Skeletal muscle cell (primary cell): ENCODE measurements at regions not wholly inside any gene's neighbourhood (a gene's known extent, or its start where the extent isn't known, plus 50 kb on each side); places are given as distances from the start of the nearest gene placed in this dataset.

ENCODE experiments used
- DNase-seq: peaks from one replicate; pipeline ENCODE4 v3.0.0-alpha.2; 2010; ENCODE audit warnings: low read depth
- H3K4me3 ChIP-seq: 2 replicates; pipeline ENCODE4 v1.5.1; 2011; ENCODE audit warnings: low read depth, mild to moderate bottlenecking, control low read depth, low read length, moderate library complexity

DNA sequence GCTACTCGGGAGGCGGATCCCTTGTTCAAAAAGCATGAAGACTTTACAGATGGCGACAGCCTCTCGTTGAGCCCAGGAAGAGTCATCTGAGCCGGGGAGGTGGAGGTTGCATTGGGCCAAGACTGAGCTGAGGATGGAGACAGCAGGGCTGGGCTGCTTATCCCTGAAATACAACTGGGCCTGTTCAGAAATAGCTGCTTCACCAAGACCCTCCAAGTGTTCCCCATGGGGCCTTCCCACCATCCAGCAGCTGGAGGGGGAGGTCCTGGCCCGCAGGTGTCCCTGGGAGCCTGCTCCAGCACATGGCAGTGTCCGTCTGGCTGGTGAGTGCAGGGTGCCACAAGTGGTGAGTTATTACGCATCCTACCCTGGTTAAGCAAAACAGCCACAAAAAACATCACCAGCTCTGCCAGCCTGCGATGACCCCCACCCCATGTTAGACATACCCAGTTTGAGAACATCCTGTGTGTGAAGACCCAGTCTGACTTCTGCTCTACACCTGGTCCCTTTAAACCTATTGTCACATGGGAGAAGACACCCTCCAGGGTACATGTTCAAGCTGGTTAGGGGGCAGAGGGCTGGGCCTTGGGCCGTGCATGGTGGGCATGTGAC lies 93.1 kb upstream of the TMPRSS2 start:
- no peak overlapping the region for H3K4me3 ChIP-seq
- DNase-seq: no peak

DNA sequence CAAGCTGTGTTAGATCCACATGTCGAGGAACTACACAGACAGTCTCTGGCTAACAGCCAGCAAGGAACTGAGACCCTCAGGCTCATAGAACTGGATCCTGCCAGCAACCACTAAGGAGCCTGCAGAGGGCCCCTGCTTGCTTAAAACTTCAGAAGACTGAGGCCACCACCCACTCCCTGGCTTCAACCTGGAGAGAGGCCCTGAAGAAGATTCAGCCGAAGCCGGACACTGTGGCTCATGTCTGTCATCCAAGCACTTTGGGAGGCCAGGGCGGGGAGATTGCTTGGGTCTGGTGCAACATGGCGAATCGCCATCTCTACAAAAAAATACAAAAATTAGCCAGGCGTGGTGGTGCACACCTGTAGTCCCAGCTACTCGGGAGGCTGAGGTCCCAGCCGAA lies 92.6 kb upstream of the TMPRSS2 start:
- H3K4me3 ChIP-seq: no peak overlapping the region
- DNase-seq: no peak

DNA sequence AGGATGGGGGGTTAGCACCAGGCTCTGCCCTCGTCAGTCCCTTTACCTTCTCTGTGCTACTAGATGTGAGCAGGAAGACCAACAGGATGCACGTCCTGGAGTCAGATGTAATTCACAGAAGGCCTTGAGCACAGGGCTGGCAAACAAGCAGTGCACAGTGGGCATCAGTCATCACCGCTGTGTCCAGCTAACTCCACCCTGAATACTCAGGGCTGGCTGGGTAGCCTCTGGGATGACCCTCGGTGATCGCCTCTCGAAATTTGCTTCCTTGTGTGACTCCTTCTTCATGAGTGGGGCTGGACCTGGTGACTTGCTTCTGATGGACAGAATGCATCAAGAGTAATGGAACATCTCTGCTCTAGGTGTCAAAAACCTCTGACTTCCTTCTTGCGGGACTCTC lies 92.2 kb upstream of the TMPRSS2 start:
- H3K4me3 ChIP-seq: no peak overlapping the region
- no peak for DNase-seq

DNA sequence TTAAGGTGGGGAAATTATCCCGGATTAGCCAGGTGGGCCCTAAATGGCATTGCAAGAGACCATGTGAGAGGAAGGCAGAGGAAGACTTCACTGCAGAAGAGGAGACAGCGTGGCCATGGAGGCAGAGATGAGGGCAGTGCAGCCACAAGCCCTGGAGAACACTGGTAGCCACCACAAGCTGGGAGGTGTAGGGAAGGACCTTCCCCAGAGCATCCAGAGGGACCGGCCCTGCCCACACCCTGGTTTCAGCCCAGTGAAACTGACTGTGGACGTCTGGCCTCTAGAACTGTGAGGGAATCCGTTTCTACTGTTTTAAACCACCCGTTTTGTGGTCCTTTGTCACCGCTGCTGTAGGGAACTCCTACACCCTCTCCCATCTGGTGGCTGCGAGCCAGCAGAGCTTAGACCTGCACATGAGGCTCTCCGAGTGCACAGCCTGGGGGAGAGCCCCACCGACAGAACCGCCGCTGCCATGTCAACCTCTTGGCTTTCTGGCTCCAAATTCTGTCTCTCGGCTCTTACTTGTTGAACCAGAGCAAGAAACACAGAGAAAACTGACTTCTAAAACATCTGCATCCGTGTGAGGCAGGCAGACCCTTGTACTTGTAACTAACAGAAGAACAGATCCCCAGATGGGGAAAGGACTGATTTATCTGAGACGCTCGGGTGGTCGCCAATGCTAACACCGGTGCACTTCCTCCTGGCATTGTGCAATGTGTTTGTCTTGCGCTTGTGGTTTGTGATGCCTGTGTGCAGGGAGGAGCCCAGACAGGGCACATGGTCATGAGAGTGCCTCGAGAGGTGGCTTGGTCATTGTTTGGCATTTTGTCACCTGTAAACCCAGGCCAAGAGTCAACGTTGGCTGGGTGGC lies 90.8 kb upstream of the TMPRSS2 start:
- no peak for DNase-seq
- no peak overlapping the region for H3K4me3 ChIP-seq

DNA sequence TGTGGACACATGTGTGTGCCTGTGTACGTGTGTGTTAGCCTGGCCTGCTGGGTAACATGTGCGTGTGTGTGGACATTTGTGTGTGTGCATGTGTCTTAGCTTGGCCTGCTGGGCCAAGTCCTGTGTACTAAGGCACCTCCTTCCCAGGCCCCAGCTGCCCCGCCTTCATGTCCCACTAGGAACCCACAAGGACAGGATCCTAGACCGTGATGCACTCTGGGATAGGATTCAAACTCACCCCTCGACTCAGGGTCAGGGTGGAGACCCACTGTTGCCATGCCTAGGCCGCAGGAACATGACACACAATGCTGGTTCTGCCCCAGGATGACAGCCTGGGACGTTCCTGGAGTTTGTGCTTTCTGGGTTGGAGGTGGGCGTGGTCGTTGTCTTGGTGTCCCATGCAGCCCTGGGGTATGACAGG lies 89.9 kb upstream of the TMPRSS2 start:
- no peak for DNase-seq
- H3K4me3 ChIP-seq: no peak overlapping the region

DNA sequence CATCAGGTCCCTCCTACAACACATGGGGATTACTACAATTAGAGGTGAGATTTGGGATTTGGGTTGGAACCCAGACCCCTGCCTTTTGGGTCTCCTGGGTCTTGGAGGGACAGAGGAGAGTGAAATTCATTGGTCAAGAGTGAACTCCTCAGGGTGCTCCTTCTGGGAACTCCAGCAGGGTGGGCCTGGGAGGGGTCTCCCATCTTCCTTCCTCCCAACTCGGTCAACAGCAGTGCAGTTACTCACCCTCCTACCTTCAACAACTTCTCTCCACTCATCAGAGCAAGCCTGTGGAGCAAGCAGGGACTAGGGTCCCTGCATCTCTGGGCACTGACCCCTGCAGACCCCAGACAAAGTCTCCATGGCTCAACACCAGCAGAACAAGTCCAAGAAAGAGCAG lies 89.3 kb upstream of the TMPRSS2 start:
- no peak for DNase-seq
- no peak overlapping the region for H3K4me3 ChIP-seq

DNA sequence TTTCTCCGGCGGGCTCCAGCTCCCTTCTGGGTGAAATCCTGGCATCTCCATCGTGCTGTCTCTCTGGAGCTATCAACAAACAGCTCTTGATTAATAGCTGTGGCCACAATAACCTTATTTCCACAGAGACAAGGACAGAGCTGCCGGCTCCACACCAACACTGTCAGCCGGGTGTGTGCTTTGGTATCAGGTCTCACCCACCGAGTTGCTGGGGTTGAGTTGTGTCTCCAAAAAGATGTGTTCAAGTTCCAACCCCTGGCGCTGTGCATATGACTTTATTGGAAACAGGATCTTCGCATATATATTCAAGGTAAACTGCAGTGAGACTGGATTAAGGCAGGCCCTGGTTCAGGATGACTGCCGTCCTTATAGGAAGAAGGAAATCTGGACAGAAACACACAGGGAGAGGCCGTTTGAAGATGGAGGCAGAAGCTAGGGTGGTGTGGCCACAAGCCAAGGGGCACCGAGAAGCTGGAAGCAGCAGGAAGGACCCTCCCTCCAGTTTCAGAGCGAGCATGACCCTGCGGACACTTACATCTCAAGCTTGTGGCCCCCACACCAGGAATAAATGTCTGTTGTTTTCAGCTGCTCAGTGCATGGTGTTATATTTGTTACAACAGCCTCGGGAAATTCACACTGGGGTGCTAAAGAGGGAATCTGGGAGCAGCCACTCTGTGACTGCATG lies 88.4 kb upstream of the TMPRSS2 start:
- no peak overlapping the region for H3K4me3 ChIP-seq
- DNase-seq: no peak

DNA sequence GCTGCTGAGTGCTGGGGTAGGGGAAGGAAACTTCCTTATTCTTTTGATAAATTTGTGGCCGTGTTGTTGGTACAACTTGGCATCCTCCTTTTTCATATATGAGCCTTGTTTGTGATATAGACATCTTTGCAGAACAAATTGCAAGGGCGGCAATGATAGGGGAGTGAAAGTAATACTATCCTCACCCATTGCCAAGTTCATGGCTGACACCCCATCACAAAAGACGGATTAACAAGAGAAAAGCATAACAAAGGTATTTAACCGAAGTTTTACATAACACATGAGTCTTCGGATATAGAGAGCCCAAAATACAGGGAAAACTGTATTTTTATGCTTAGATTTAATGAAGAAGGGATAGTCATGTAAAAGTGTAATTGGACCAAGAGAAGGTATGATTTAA lies 86.3 kb upstream of the TMPRSS2 start:
- no peak overlapping the region for H3K4me3 ChIP-seq
- DNase-seq: no peak

DNA sequence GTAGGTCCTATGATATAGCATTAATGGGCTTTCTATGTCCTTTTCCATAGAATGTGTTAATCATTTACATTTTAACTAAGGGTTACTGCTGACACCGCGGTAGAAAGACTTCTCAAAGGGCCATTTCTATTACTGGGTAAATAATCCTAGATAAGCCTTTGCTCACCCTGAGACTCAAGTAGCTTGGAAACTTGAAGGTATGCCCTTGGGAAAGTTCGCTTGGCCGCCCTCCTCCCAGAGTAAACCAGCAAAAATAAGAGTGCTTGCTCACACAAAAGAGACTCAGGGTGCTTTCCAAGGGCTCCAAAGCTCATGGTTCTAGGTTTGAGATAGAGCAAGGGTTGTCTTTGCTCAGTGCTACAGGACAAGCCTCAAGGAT lies 85.8 kb upstream of the TMPRSS2 start:
- no peak for DNase-seq
- no peak overlapping the region for H3K4me3 ChIP-seq

DNA sequence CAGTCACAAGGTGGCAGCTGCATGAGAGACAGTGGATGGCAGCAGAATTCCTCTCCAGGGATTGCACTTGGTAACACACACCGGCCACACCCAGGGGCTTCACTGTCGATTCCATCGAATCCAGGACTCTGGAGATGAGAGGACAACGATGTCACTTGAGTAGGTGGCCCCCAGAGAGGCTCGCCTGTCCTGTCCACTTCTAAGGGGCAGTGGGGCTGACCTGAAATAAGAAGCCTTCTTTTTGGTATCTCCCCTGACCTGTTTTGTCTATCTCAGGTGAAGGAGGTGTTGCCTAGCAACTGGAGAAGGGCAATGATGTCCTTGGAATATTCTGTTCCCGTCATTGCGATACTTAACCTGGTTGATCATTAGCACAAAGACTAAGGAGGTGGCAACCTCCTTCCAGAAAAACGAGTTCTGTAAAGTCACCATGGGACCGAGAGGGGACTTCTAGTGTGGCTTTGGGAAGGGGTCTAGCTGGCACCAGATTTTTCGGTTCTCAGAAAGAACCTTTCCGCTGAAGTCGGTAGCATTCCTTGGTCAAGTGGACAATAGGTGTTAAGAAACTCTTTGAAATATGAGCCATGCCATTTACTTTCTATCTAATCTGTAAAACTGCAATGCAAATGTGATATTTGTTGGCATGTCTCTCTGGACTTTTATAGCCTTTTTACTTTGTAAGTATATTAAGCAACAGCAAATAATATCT lies 85.2 kb upstream of the TMPRSS2 start:
- H3K4me3 ChIP-seq: no peak overlapping the region
- no peak for DNase-seq

DNA sequence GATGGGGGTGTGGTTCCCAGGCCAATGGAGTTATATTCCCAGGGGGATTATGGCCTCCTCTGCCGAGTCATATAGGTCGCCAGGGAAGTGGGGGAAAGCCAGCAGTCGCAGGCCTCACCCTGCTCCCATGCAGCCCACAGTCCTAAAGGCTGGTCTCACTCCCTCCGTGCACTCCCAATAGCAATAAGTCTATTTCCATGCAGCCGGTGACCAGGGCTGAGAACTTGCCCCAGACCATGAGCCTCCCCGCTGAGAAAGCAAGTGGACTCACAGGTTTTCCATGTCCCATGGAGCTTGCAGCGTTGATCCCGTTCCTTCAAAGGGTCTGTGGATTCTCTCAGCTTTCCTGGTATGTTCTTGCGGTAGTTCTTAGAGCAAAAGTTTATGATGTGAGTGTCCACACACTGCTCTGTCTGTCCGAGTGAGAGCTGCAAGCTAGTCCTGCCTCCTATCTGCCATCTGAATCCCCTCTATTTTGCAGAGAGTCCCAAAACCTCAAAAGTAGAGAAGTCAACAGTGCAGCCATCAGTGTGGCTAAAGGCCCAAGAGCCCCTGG lies 81.7 kb upstream of the TMPRSS2 start:
- DNase-seq: no peak
- H3K4me3 ChIP-seq: no peak overlapping the region

DNA sequence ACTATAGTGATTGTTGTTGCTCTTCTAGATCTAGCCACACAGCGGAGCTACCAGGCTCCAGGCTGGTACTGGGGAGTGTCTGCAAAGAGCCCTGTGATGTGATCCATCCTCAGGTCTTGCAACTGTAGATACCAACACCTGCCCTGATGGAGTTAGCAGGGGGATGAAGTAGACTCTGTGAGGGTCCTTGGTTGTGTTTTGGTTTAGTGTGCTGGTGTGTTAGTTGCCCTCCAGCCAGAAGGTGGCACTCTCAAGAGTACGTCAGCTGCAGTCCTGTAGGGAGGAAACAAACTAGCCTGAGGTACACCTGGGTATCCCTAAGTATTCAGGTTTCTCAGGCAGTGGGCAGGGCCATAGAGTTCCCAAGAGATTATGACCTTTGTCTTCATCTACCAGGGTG lies 81.2 kb upstream of the TMPRSS2 start:
- no peak for DNase-seq

DNA sequence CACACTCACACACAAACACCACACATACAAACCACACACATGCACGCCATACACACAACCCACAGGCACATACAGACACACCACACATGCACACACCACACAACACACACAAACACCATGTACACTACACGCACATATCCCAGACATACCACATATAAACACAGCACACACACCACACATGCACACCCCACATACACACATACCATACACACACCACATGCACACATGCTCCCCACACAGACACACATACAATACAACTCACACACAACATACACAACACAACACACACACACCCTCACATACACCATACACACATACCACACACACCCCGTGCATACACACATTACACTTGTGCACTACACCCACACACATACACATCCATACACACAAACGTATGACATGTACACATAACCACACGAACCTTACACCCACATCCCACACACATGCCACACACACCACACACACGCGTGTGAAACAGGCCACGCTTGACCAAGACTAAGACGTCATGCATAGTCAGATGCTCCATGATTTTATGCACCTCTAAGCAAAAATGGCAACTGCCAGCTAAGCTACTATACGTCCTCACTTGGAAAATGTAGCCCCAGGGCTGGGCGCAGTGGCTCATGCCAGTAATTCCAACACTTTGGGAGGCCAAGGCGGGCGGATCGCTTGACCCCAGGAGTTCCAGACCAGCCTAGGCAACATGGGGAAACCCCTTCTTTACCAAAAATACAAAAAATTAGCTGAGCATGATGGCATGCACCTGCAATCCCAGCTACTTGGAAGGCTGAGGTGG lies 77.4 kb upstream of the TMPRSS2 start:
- no peak for DNase-seq
- H3K4me3 ChIP-seq: no peak overlapping the region

More for the DNA sequence above, 81.2 kb upstream of the TMPRSS2 start:
- H3K4me3 ChIP-seq: no peak overlapping the region

DNA sequence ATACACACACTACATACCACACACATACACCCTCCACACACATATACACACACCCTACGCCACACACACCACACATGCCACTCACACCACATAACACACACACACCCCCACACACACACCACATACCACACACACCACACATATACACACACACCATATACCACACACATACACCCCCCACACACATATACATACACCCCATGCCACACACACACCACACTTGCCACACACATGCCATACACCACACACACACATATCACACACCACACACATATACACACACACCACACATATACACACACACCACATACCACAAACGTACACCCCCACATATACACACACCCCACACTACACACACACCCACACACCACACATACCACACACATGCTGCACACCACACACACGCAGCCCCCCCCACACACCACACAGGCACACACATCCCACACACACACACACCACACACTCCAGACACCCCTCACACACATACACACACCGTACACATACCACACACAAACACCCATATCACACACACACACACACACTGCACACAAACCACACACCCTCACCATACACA lies 76.7 kb upstream of the TMPRSS2 start:
- no peak for DNase-seq
- no peak overlapping the region for H3K4me3 ChIP-seq

DNA sequence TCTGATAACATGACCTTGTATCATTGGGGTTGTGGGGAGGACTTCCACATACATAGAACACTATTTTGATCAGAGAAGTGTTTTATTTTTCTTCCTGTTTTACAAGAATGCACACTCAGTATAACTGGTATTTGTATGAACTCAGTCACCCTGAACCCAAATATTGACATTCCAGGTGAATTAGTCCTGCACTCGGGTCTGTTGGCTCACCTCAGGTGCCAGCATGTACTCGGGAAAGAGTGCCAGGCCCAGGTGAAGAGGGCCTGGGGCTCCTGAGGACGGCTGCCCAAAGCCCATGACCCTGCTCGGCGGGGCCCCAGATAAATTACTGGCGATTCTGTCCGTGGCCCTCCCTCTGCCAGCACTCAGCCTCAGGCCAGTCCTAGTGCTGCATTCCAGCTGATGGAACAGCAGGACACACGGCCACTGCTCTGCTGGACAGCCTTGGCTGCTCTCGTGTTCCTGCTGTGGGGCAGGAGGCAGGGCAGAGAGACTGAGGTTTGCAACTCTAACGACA lies 75.4 kb upstream of the TMPRSS2 start:
- no peak overlapping the region for H3K4me3 ChIP-seq
- no peak for DNase-seq

DNA sequence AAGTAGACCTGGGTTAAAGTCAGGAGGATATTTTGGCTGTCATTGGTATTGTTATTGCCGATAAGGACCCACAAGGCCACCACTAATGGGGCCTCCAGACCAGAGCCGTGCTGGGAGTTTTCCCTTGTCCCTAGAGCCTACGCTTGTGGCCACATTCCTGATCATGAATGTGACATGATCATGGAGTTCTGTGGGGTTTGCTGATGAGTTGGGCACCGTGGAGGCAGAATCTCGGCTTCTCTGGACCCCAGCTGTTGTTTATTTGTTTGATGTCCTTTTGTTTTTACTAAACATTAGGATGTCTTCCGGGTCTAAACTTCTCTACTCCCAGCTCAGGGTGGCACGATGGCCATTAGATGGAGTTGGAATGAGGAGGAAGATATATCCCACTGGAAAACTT lies 74.9 kb upstream of the TMPRSS2 start:
- no peak overlapping the region for H3K4me3 ChIP-seq
- DNase-seq: no peak

DNA sequence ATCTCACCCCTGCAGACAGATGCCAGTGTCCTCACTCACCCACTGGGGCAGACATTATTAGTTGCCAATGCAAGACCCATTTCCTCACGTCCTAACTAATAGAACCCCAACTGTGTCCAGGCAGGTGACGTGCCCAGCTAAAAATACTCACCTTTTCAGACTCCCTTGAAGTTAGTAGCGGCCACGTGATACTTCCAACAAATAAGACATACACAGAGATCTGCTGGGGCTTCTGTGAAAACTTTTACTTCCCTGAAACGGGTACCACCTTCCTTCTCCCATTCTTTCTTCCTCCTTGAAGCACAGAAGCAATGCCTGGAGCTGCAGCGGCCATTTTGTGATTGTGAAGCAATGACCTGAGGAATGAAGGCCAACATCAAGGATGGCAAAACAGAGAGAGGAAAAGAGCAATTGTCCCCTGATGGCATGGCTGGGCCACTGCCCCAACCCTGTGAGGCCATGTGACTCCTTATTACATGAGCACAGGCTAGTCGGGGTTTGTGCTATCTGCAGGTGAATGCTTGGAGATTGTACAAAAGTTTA lies 74.4 kb upstream of the TMPRSS2 start:
- no peak for DNase-seq
- no peak overlapping the region for H3K4me3 ChIP-seq

DNA sequence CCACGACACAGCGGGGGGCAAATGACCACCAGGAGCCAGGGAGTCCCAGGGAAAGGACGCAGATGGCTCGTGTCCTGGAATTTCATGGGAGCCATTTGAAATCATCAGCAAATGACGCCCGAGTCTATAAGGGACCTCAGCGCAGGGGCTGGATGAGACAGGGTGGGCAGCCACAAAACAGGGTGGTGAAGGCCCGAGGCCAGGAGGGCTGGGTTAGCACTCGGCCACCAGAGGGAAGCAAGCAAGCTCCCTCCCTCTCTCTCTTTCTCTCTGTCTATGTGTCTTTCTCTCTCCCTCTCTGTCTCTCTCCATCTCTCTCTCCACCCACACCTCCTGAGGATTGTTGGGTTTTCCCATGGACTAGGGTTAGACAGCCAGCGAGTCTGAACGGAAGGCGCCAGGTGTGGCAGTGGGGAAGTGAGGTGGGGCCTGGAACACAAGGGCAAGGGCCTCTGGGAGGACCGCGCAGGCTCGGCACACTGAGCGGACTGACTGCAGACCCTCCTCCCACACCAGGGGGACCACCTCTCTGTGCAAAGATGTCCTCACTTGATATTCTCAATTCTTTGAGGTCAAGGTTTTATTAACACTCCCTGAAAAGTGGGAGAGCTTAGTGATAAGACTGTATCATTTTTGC lies 73.8 kb upstream of the TMPRSS2 start:
- H3K4me3 ChIP-seq: no peak overlapping the region

More for the DNA sequence above, 73.8 kb upstream of the TMPRSS2 start:
- DNase-seq: no peak
